Neural crest cell (in vitro differentiated cells): ENCODE measurements at regions not wholly inside any gene's neighbourhood (a gene's known extent, or its start where the extent isn't known, plus 50 kb on each side); places are given as distances from the start of the nearest gene placed in this dataset.

Source experiments
- DNase-seq: peaks from one replicate; pipeline ENCODE4 v3.0.0; 2021; ENCODE audit warnings: low read depth, mixed read lengths, low spot score
- H3K27ac Mint-ChIP-seq: one replicate; pipeline ENCODE4 v1.8.0; 2021; ENCODE audit warnings: mild to moderate bottlenecking, mixed read lengths; ENCODE audit not compliant: unreplicated experiment
- H3K27me3 Mint-ChIP-seq: 2 replicates; pipeline ENCODE4 v1.8.0; 2021; ENCODE audit warnings: low read depth, mild to moderate bottlenecking, mixed read lengths
- H3K36me3 Mint-ChIP-seq: 2 replicates; pipeline ENCODE4 v1.8.0; 2021; ENCODE audit warnings: low read depth, mild to moderate bottlenecking, mixed read lengths
- H3K4me1 Mint-ChIP-seq: 2 replicates; pipeline ENCODE4 v1.8.0; 2021; ENCODE audit warnings: mixed read lengths
- H3K4me3 Mint-ChIP-seq: one replicate; pipeline ENCODE4 v1.8.0; 2021; ENCODE audit warnings: mild to moderate bottlenecking, mixed read lengths
- H3K9me3 Mint-ChIP-seq: 2 replicates; pipeline ENCODE4 v1.8.0; 2021; ENCODE audit warnings: mixed read lengths
- TF ChIP-seq, protein P1 (sequence below): fragments of 200-600 bp; sonication (generic); conservative IDR thresholded peaks from 2 replicates; pipeline ENCODE4 v1.5.0; 2021; ENCODE audit warnings: antibody characterized with exemption, mild to moderate bottlenecking

DNA sequence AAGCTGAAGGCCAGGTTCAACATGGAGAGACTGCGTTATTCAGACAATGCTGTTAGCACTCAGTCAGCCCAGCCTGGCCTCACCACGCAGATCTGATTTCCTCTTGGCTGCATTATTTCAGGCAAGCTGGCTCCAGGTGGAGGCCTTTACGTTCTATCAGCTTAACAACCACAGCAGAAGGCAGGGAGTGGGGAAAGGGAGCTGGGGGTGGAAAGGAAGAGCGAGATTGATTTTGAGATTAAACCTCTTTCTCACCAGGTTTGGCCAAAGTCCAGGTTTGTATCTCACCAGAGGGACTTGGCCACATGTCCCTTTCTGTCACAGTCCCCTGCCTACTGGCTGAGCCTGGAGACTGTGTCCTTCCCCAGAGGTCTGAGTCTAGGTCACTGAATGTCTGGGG lies 543.7 kb upstream of the TMEM132C start:
- Mint-ChIP-seq H3K4me3 (no peak overlapping the region), H3K27me3 (no peaks in the 10 kb centered on the region), H3K9me3 (no peaks in the 10 kb centered on the region), H3K4me1 (no peaks in the 10 kb centered on the region), H3K36me3 (no peaks in the 10 kb centered on the region), H3K27ac (no peak overlapping the region)
- TF ChIP-seq, protein P1, sequence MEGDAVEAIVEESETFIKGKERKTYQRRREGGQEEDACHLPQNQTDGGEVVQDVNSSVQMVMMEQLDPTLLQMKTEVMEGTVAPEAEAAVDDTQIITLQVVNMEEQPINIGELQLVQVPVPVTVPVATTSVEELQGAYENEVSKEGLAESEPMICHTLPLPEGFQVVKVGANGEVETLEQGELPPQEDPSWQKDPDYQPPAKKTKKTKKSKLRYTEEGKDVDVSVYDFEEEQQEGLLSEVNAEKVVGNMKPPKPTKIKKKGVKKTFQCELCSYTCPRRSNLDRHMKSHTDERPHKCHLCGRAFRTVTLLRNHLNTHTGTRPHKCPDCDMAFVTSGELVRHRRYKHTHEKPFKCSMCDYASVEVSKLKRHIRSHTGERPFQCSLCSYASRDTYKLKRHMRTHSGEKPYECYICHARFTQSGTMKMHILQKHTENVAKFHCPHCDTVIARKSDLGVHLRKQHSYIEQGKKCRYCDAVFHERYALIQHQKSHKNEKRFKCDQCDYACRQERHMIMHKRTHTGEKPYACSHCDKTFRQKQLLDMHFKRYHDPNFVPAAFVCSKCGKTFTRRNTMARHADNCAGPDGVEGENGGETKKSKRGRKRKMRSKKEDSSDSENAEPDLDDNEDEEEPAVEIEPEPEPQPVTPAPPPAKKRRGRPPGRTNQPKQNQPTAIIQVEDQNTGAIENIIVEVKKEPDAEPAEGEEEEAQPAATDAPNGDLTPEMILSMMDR: no peak
- DNase-seq: no peak

DNA sequence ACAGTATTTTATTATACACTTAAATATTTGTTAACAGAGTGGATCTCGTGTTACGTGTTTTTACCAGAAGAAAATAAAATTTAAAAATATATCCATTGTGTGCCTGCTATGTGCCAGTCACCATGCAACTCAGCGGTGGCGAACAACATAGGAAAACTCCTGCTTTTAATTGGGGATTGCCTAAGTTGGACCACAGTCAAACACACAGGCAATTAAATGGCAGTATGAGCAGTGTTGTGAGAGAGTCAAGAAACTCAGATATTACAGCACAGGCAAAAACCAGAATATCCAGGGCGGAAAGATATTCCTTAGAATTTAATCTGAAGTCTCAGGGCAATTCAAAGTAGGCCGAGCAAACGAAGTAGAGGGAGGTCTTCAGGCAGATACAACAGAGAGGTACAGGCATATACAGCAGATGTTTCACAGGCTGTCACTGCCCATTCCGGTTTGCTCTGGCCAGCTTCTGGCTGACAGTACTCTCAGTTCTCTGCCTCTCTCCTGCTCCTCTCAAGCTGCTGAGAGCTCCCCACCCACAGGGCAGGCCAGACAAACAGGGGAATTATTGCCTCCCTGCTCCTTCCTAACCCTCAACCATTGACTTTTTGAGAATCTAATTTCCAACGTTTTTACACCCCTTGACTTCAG lies 540.2 kb upstream of the TMEM132C start:
- no peaks in the 10 kb centered on the region for H3K36me3 Mint-ChIP-seq
- TF ChIP-seq, protein P1: no peak
- H3K27ac Mint-ChIP-seq: no peak overlapping the region
- H3K9me3 Mint-ChIP-seq: peaks cover 6% of the 10 kb centered on the region
- DNase-seq: no peak
- no peaks in the 10 kb centered on the region for H3K27me3 Mint-ChIP-seq
- H3K4me3 Mint-ChIP-seq: no peak overlapping the region
- no peaks in the 10 kb centered on the region for H3K4me1 Mint-ChIP-seq

DNA sequence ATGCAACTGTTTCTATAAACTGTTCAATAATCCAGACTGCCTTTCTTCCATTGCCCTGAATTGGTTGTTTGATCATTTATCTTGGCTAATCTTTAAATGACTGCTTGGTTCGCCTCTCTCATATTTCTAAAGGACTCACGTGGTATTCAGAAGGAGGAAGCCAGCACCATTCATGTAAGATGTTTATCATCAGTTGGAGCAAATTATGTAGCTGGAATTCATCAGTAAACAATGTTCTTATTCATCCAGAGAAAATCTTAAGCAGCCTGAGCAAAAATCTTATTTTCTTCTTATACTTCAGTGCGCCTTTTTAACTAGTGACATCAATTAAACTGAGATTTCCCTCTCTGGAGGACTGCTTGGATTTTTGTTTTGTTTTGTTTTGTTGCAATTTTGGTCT lies 538.7 kb upstream of the TMEM132C start:
- DNase-seq: no peak
- no peaks in the 10 kb centered on the region for H3K4me1 Mint-ChIP-seq
- H3K27me3 Mint-ChIP-seq: no peaks in the 10 kb centered on the region
- no peak overlapping the region for H3K4me3 Mint-ChIP-seq
- H3K36me3 Mint-ChIP-seq: no peaks in the 10 kb centered on the region
- H3K9me3 Mint-ChIP-seq: peaks cover 6% of the 10 kb centered on the region
- H3K27ac Mint-ChIP-seq: no peak overlapping the region
- TF ChIP-seq, protein P1: no peak

DNA sequence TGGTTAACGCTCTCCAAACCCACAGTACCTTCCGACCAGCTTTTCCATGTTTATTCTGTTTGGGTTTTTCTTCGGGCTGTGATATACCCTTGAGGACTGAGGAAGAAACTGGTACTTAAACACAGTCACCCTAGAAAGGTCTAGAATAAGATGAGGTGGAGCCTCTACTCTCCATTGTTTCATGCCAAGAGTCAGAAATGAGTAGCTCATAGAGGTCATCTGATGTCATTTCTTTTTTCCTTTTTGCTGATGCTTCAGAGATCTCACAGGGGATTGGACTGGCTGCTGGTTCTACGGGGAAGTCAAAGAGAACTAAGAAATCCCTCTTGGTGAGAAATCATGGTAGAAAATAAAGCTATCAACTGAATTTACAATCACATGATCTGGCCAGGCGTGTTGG lies 538.2 kb upstream of the TMEM132C start:
- Mint-ChIP-seq H3K36me3 (no peaks in the 10 kb centered on the region), H3K27ac (no peak overlapping the region), H3K4me1 (no peaks in the 10 kb centered on the region), H3K9me3 (peaks cover 9% of the 10 kb centered on the region), H3K4me3 (no peak overlapping the region), H3K27me3 (no peaks in the 10 kb centered on the region)
- DNase-seq: no peak
- TF ChIP-seq, protein P1: no peak

DNA sequence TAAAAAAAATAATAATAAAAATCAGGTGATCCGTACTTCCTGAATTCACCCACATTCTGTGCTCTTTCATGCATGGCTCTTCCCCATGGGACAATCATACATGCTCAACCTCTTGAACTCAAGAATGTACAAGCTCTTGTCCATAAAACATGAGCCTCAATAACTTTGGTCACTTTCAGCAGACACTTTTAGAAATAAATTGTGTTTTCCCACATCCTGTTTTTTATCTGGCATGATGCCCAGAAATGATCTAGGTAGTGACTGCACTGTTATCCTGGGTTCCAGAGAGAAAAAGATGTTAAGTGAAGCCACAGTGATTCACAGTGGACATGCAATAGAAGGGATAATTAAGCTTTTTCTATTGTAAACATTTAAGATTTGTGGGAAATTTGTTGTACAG lies 537.6 kb upstream of the TMEM132C start:
- H3K27me3 Mint-ChIP-seq: no peaks in the 10 kb centered on the region
- DNase-seq: no peak
- TF ChIP-seq, protein P1: no peak
- peaks cover 9% of the 10 kb centered on the region for H3K9me3 Mint-ChIP-seq
- no peak overlapping the region for H3K4me3 Mint-ChIP-seq
- no peak overlapping the region for H3K27ac Mint-ChIP-seq
- no peaks in the 10 kb centered on the region for H3K36me3 Mint-ChIP-seq
- no peaks in the 10 kb centered on the region for H3K4me1 Mint-ChIP-seq
